KMS-11 (cell line): ENCODE measurements at regions not wholly inside any gene's neighbourhood (a gene's known extent, or its start where the extent isn't known, plus 50 kb on each side); places are given as distances from the start of the nearest gene placed in this dataset.
"Not testable (repeated sequence)": the region's sequence is repeated elsewhere in the genome, so short reads cannot be mapped to it uniquely, and the experiment has no call there.

Experiments
- H2AFZ ChIP-seq: fragments of 200-600 bp; sonication (generic); 2 replicates; pipeline ENCODE4 v1.6.1; 2016; ENCODE audit warnings: antibody characterized with exemption, mixed run types, low read depth
- H3K27ac ChIP-seq: fragments of 200-600 bp; sonication (generic); 2 replicates; pipeline ENCODE4 v1.6.1; 2016; ENCODE audit warnings: mild to moderate bottlenecking, mixed run types
- H3K27me3 ChIP-seq: fragments of 200-600 bp; sonication (generic); 2 replicates; pipeline ENCODE4 v1.6.1; 2017; ENCODE audit warnings: mild to moderate bottlenecking, low read depth, mixed run types, moderate library complexity; ENCODE audit not compliant: insufficient read depth
- H3K36me3 ChIP-seq: fragments of 200-600 bp; sonication (generic); 2 replicates; pipeline ENCODE4 v1.6.1; 2017; ENCODE audit warnings: mild to moderate bottlenecking, mixed run types; ENCODE audit not compliant: insufficient read depth
- H3K4me1 ChIP-seq: fragments of 200-600 bp; sonication (generic); 2 replicates; pipeline ENCODE4 v1.6.1; 2016; ENCODE audit warnings: mild to moderate bottlenecking, low read depth, mixed run types; ENCODE audit not compliant: poor library complexity, severe bottlenecking
- H3K4me2 ChIP-seq: fragments of 200-600 bp; sonication (generic); 2 replicates; pipeline ENCODE4 v1.7.0; 2016; ENCODE audit warnings: mild to moderate bottlenecking, mixed run types
- H3K4me3 ChIP-seq: fragments of 200-600 bp; sonication (generic); IDR thresholded peaks from 2 replicates; pipeline ENCODE4 v1.6.1; 2017; ENCODE audit warnings: low read depth, low read length, mixed read lengths; ENCODE audit not compliant: insufficient read depth
- H3K79me2 ChIP-seq: fragments of 200-600 bp; sonication (generic); 2 replicates; pipeline ENCODE4 v1.6.1; 2016; ENCODE audit warnings: low read depth, mixed run types; ENCODE audit not compliant: insufficient read depth
- H3K9ac ChIP-seq: fragments of 200-600 bp; sonication (generic); 2 replicates; pipeline ENCODE4 v1.6.1; 2016; ENCODE audit warnings: mild to moderate bottlenecking, mixed run types
- H4K20me1 ChIP-seq: fragments of 200-600 bp; sonication (generic); 2 replicates; pipeline ENCODE4 v1.6.1; 2016; ENCODE audit warnings: mild to moderate bottlenecking, mixed run types; ENCODE audit not compliant: insufficient read depth
- CTCF ChIP-seq: fragments of 200-600 bp; sonication (generic); conservative IDR thresholded peaks from 2 replicates; pipeline ENCODE4 v1.6.1; 2017; ENCODE audit warnings: low read depth, mild to moderate bottlenecking, antibody characterized with exemption, low read length, moderate library complexity, mixed read lengths

GRCh38 chr2:38461470-38461869 is 84.4 kb upstream of the ATL2 start:
- H3K4me3 ChIP-seq, result no peak overlapping the region
- no peak overlapping the region for H2AFZ ChIP-seq
- no peak overlapping the region for H3K27ac ChIP-seq
- H3K79me2 ChIP-seq, result no peaks in the 10 kb centered on the region
- no peaks in the 10 kb centered on the region for H3K36me3 ChIP-seq
- H3K9ac ChIP-seq, result no peak overlapping the region
- H3K4me2 ChIP-seq, result no peak overlapping the region
- H4K20me1 ChIP-seq, result no peaks in the 10 kb centered on the region
- peaks cover 32% of the 10 kb centered on the region for H3K4me1 ChIP-seq
- no peaks in the 10 kb centered on the region for H3K27me3 ChIP-seq
- no peak for TF ChIP-seq CTCF

DNA sequence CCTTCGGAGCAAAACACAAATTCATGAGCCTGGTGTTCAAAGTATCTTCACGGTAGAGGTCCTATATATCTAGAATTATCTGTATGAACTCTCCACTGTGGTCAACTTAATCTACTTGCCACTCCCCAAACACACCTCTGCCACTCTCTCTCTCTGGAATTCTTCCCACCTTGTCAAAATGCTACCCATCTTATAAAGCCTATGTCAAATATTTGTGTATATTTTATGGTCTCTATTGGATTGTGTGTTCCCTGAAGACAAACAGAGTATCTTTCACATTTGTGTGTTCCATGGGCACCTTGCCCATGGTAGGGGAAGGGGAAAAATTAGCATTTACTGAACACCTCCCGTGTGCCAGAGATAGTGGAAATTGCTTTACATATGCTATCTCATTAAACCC is 83.2 kb upstream of the ATL2 start:
- no peaks in the 10 kb centered on the region for H3K27me3 ChIP-seq
- H3K4me3 ChIP-seq, result no peak overlapping the region
- no peaks in the 10 kb centered on the region for H3K79me2 ChIP-seq
- no peak overlapping the region for H3K9ac ChIP-seq
- peaks cover 26% of the 10 kb centered on the region for H3K4me1 ChIP-seq
- H3K36me3 ChIP-seq, result no peaks in the 10 kb centered on the region
- H3K4me2 ChIP-seq, result no peak overlapping the region
- no peak for TF ChIP-seq CTCF
- H4K20me1 ChIP-seq, result no peaks in the 10 kb centered on the region
- no peak overlapping the region for H3K27ac ChIP-seq
- no peak overlapping the region for H2AFZ ChIP-seq

- H2AFZ ChIP-seq, result no peak overlapping the region
Observed at GRCh38 chr2:38454081-38454480, 77.0 kb upstream of the ATL2 start.

GRCh38 chr2:38451778-38452177 is 74.7 kb upstream of the ATL2 start:
- not testable (repeated sequence) for H3K27me3 ChIP-seq, H3K36me3 ChIP-seq, H4K20me1 ChIP-seq, H3K79me2 ChIP-seq, H3K27ac ChIP-seq, H3K4me1 ChIP-seq, H3K4me3 ChIP-seq, H3K4me2 ChIP-seq, H2AFZ ChIP-seq, H3K9ac ChIP-seq

More at GRCh38 chr2:38454081-38454480, 77.0 kb upstream of the ATL2 start:
- no peak for TF ChIP-seq CTCF
- no peak overlapping the region for H3K4me3 ChIP-seq
- no peak overlapping the region for H3K27ac ChIP-seq
- no peaks in the 10 kb centered on the region for H4K20me1 ChIP-seq
- H3K79me2 ChIP-seq, result no peaks in the 10 kb centered on the region
- no peaks in the 10 kb centered on the region for H3K4me1 ChIP-seq
- no peak overlapping the region for H3K9ac ChIP-seq
- no peak overlapping the region for H3K4me2 ChIP-seq
- no peaks in the 10 kb centered on the region for H3K27me3 ChIP-seq
- no peaks in the 10 kb centered on the region for H3K36me3 ChIP-seq

DNA sequence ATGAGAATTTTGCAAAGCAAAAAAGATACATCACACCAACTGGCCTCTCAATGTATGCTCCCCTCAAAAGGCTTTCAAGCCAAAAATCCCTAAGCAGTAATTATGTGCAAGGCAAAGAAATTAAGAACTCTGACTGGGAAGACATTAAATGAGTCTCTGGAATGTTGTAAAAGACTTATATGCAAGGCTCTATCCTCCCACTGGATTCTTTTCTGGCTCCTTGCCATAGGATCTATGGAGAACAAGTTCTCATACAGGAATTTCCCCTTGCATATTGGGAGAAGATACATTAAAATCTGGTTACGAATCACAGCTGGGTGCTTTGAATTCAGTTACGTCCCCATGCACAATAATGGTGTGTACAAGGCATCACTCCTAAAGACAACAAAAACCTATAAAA is 73.4 kb upstream of the ATL2 start:
- Histone ChIP-seq H3K9ac (no peak overlapping the region), H3K4me3 (no peak overlapping the region), H3K27me3 (no peaks in the 10 kb centered on the region), H2AFZ (no peak overlapping the region), H3K36me3 (no peaks in the 10 kb centered on the region), H3K79me2 (no peaks in the 10 kb centered on the region), H3K4me1 (no peaks in the 10 kb centered on the region), H4K20me1 (no peaks in the 10 kb centered on the region), H3K27ac (no peak overlapping the region), H3K4me2 (no peak overlapping the region)
- no peak for TF ChIP-seq CTCF
